CD4-positive, alpha-beta T cell treated with Interleukin-21 for 1 hour (primary cell): ENCODE measurements at regions not wholly inside any gene's neighbourhood (a gene's known extent, or its start where the extent isn't known, plus 50 kb on each side); places are given as distances from the start of the nearest gene placed in this dataset.
"Not testable (repeated sequence)": the region's sequence is repeated elsewhere in the genome, so short reads cannot be mapped to it uniquely, and the experiment has no call there.

Experiments used
- DNase-seq: peaks from one replicate; pipeline ENCODE4 v3.0.0-alpha.2; 2020

DNA sequence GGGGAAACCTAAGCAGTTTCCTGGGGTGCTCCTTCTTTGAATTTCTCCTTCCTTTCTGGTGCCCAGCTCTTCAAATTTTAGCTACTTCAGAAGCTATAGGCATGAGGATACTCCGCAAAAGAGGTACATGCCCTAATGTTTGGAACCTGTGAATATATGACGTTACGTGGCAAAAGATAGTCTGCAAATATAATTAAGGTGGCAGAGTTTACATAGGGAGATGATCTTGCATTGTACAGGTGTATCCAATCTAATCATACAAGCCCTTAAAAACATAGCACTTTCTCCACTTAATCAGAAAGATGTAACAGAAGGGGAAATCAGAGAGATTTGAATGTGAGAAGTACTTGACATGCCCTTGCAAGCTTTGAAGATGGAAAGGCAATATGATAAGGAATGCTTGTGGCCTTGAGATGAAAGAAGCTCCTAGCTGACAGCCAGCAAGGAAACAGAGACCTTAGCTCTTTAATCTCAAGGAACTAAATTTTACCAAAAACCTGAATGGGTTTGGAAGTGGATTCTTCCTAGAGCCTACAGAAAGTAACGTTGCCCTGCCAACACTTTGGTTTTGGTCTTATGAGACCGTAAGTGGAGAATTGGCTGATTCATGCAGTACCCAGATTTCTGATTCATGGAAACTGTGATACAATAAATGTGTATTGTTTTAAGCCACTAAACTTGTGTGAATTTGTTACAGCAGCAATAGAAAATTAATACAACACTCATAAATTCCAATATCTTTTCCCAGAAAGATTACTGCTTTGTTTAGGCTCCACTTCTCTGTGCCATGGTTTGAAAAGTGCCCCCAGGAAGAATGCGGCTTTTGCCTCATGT lies 268.4 kb downstream of the FAM170A start:
- no peak for DNase-seq

DNA sequence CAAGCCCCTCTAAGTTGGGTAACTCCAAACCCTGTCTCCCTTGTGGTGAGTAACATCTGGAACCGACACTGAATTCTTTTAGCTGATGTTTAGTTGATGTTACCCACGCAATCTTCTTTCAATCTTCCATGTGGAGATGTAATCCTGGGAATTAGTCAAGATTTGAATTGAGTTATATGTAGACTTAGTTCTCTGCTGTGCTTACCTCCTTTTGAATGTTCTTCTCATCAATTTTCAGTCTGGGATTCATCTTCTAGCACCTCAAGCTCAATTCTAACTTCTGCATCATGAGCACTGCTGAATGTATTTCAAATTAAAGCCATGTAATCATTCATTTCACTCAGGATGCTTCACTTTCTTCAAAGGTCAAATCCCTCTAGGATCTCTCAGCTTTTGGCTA lies 270.6 kb downstream of the FAM170A start:
- no peak for DNase-seq

DNA sequence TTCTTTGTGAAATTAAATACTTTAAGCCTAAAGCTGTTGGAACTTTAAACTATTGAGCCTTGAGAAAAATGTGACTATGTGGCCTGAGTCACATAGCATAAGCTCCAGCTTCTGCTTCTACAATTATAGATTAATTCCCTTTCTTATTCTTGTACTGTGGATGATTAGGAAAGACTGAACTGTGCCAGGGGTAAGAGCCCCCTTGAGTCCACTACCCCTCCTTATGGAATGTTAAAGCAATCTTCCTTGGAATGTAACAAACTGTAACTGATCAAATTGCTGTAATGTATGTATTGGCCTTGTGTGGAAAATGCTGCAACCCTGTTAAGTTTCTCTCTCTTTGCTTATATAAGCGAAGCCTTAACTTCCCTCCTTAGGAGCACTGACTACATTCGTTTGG lies 273.2 kb downstream of the FAM170A start:
- no peak for DNase-seq

DNA sequence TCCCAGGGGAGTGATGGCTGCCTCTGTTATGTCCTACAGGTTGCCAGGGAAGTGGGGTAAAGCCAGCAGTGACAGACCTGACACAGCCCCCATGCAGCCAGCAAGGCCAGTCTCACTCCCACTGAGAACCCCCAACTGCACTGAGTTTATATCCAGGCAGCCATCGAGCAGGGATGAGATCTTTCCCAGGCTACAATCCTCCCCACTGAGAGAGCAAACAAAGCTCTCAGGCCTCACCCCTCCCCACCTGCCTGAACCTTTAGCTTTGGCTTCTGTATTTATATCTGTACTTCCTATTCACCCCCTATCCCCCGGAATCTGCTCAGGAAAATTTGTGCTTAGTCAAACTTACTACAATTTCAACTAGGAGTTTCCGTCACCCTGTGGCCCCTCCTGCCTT lies 284.1 kb downstream of the FAM170A start:
- DNase-seq, result no peak

DNA sequence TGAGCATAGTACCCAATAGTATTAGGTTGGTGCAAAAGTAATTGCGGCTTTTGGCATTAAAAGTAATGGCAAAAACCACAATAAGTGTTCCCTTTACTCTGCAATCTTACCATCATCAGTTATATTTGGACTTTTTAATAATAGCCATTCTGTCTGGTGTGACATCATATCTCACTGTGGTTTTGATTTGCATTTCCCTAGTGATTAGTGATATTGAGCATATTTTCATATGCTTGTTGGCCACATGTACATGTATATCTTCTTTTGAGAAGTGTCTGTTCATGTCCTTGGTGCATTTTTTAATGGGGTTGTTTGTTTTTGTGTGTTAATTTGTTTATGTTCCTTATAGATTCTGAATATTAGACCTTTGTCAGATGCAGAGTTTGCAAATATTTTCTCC lies 289.9 kb downstream of the FAM170A start:
- DNase-seq, result no peak

DNA sequence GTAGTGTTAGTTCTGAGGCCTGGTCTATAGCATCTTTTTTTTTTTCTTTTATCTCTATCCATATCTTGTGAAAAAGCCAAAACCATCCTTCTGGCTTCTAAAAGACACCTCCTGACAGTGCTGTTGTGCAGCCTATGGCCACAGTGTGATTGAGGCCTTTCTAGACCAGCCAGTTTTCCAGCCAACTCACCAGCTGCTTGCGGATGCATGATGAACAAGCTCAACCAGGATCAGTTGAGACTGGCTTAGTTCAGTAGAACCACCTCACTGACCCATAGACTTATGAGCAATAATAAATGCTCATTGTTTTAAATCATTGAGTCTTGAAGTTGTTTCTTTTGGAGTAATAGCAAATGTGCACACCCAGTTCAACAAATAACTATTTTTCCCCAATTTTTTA lies 296.9 kb downstream of the FAM170A start:
- DNase-seq, result no peak

DNA sequence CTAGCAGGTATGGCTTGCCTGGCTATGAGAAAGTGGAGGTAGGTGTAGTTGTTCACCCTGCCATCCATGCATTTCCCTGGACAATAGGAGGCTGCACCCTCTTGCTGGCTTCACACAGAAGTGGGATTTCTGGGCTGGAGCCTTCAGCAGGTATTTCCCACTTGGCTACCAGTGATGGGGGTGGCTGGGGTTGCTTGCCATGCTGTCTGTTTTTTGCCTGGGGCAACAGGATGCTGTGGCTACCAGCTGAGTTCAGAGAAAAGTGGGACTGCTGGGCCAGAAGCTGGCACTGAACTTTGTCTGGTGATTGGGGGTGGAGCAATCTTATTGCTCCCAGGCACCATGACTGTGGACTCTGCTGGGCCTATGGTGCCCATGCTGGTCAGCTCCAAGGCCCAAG lies 299.6 kb downstream of the FAM170A start:
- no peak for DNase-seq

DNA sequence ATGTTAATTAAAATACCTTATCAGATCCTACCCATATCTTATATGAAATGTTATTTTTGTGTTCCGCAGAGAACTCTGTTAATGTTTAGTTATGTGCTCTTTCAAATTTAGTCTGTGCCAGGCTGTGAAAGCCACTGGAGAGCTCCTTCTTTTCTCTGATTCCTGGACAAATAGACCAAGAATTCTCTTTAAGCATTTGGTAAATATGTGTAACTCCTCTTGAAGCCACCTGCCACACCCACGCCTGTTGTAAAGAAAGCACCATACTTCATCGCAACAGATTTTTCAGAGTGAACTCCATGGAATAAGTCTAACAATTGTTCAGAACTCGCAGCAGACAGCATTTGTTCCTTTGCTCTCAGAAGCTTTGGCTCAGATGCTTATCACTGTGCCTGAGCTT lies 301.1 kb downstream of the FAM170A start:
- no peak for DNase-seq

DNA sequence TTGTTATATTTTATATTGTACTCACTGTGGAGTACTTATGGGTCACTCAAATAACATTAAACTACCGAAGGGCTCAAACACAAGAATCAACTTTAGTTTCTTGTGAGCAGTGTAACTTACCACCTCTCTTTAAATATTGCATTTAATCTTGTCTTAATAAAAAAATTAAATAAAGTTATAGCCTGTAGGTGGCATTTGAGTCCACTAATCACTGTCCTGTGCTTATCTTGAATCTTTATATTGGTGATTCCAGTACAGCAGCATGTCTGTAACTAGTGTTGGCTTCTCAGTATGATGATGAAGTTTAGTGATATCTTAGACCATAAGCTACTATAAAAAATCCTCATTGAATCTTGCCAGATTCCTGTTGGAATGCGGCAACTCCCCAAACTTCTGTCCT lies 313.8 kb downstream of the FAM170A start:
- DNase-seq, result no peak

DNA sequence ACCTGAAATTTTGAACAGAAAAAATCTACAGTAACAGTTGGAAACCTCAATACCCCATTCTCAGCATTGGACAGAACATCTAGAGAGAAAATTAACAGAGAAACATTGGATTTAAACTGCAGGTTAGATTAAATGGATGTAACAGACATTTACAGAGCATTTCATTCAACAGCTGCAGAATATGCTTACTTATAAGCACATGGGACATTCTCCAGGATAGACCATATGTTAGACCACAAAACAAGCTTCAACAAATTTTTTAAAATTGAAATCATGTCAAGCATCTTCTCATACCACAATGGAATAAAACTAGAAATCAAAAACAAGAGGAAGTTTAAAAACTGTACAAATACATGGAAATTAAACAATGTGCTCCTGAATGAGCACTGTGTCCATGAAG lies 316.3 kb downstream of the FAM170A start:
- DNase-seq, result no peak

DNA sequence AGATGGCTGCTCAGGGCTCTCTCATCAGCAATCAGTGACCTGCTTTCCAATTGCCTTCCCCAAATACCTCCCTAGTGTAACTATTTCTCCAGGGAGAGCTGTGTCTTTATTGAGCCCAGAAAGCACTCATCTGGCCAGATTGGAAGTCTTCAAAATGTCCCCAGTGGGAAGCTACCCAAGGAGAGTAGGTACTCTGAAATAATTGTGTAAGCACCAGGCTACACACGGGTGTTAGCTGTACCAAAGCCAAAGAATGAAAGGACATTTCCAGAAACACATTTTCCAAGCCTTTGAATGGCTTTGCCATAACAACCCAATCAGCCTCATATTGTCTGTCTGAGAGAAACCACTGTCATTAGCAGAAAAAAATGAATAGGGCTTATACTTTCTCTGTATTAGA lies 318.8 kb downstream of the FAM170A start:
- DNase-seq, result no peak

DNA sequence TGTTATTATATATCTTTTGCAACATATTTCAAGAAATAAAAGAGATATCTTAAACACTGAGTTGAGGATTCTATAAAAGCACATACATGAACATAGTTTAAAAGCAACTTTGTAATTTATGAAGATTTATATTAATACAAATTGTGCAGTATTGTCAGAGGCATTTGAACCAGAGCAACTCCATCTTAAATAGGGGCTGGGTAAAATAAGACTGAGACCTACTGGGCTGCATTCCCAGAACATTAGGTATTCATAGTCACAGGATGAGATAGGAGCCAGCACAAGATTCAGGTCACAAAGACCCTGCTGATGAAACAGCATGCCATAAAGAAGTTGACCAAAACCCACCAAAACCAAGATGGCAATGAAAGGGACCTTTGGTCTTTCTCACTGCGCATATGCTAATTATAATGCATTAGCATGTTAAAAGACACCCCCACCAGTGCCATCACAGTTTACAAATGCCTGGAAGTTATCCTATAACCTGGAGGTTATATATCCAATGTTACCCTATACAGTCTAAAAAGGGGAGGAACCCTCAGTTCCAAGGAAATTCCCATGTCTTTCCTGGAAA lies 320.2 kb downstream of the FAM170A start:
- DNase-seq, result no peak

DNA sequence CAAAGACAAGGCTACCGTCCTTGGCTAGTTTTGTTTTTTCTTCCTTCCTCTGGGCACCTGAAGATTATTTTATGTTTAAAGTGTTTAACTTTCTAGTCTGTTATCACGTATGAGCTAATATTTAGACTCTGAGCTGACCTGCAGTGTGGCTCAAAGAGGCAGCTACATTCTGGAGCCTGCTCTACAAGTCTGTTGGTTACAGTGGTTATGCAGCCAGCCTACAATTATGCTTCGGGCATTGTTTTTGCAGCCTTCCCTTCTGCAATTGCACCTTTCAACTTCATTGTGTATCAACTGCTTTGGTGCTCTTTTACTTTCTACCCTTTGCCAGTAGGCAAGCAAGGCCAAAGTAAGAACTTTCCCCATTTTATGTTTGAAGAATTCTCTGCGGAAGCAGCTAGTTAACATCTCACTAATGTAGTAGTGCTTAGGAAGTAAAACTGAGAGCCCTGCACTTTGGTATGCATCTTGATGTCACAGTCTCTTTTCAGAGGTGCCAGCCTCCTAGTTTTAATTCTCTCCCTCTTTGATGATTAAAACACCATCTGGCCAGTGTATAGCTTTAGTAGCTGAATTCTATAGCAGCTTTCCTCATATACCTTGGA lies 322.1 kb downstream of the FAM170A start:
- no peak for DNase-seq

DNA sequence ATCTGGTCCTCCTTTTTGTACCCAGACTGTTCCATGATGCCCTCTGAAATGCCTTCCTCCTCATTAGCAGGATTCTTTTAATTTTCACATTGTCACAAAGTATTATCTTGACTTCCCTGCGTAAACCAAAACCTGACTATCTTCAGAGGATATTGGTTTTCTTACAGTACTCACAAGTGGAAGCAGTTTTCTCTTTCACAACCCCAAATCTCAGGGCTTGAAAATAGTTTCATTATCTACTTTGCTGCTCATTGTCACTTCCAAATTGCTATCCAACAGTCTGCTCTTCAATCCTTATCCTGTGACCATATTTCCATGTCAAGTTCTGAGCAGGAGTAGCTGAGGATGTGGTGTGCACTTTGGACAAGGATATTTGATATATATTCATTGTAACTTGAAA lies 324.1 kb downstream of the FAM170A start:
- DNase-seq, result no peak

DNA sequence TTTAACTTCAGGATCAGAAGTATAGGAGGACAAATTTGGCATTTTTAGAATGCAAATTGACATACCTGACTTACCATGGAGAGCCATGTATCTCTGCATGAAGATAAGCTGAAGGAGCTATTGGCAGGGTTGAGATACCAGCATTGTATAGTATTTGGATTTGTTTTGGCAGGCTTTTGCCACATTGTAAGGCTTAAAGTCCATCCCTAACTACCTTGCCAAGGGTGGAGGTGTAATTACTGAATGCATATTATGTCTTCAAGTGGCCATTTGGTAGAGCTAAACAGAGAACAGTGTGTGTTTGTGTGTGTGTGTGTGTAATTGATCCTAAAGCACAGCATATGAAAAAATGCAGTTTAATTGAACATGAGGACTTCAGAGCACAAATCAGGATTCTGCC lies 324.7 kb downstream of the FAM170A start:
- no peak for DNase-seq

DNA sequence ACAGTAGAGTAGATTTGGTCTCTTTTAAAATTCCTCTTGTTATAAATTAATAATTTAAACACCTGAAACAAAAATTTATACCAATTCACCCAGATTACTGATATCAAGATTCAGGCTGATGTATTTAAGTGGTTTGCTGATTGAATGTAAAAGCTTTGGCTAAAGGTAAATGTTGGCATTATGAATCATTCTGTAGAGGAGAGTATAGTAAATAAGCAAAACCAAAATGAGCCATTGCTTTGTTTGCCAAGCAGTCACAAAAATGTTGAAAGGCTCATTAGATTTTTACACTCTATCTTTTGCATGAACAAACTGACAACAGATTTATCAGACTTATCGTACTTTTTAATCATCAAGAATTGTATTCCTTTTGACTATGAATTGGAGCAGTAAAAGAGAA lies 332.6 kb downstream of the FAM170A start:
- no peak for DNase-seq

DNA sequence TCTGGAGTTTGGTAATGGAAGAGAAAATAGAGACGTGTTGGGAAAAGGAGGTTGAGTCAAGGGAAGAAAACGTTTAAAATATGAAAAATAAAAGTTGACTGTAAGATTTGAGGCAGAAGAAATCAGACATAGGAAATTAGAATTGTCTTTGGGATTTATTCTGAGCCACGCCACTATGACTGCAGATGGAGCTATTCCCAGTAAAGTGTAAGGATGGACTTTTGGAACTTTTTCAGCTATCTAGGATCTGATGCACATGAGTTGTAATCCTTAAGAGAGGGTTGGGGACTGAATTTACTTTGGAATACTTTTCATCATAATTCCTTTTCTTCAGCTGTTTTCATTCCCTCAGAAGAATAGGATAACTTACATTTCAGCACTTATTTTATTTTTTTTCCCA lies 336.7 kb downstream of the FAM170A start:
- DNase-seq, result no peak

DNA sequence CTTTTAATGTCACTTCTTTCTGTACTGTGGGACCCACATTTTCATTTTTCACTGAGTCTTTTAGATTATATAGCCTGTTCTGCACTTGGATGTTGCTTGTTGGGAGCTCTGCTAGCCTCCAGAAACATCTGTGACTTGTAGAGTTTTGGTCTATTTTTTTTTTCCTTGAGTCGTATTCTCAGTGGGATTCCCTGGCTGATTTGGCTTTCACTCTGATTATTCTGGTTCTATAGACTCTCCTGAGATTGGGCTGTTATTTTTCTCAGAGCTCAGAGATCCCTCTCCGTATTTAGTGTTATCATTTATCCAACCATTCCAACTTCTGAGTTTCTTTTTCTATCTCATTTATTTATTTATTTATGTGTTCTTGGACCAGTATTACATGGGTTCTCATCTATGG lies 339.3 kb downstream of the FAM170A start:
- no peak for DNase-seq

DNA sequence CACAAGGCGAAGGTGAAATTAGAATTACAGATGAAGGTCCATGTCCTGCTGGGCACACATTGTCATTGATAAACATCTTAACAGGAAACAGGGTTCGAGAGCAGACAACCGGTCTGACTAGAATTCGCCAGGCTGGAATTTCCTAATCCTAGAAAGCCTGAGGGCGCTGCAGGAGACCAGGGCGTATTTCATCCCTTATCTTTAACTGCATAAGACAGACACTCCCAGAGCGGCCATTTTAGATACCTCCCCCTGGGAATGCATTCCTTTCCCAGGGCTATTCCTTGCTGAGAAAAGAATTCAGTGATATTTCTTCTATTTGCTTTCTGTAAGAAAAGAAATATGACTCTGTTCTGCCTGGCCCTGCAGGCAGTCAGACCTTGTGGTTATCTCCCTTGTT lies 357.7 kb downstream of the FAM170A start:
- not testable (repeated sequence) for DNase-seq

DNA sequence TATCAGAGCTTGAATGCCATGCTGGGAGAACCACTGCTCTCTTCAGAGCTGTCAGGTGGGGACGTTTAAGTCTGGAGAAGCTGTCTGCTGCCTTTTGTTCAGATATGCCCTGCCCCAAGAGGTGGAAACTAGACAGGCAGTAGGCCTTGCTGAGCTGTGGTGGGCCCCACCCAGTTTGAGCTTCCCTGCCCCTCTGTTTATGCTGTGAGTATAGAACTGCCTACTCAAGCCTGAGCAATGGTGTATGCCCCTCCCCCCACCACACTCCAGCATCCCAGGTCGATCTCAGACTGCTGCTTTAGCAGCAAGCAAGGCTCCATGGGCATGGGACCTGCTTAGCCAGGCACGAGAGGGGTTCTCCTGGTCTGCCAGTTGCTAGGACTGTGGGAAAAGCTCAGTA lies 362.3 kb downstream of the FAM170A start:
- no peak for DNase-seq

DNA sequence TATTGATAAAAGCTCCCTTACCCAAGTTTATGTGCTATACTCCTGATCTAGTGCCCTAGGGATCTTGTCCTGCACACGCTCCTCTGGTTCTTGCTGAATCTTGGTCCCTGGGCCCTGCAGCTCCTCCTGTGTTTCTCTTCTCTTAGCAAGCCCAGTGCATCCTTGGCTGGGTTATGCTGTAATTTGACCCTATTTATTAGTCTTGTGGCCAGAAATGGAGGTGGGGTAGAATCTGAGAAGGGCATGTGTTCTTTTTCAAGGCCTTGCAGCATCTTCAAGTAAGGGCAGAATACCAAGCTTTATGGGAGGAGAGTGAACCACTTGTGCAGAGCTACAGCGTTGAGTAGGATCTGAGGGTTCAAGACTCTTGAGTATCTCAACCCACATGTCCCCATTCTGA lies 366.8 kb downstream of the FAM170A start:
- DNase-seq, result no peak

DNA sequence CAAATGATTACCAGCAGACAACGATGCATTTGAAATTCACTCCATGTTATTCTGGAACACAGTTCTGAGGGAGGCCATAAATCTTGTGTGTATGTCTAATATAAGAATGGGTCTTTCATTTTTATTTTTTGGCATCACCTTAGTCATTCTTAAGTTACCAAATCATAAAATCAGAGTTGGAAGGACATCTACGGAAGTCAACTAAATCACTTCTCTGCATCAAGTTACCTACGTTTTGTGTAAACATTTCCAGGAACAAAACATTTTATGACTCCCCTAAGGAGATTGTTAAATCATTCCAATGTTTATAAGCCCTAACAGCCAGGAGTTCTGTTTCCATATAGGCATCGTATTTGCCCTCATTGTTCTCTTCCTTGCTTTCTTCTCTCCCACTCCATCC lies 378.2 kb downstream of the FAM170A start:
- no peak for DNase-seq

DNA sequence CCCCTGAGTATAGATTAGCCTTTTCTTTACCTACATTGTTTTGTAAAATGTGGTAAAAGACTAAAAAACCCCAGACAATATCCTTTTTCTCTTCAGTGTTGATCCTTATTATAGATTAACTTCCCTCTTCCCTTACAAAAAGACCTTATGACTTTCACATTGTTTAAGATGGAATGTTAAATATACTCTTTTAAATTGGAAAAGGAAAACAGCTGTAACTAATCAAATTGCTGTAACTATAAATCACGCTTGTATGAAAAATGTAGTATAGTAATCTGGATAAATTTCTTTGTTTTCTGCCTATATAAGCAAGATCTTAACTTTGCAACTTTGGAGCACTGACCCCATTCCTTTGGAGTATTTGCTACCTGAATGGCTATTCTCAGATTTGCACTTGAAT lies 383.1 kb downstream of the FAM170A start:
- DNase-seq, result no peak

DNA sequence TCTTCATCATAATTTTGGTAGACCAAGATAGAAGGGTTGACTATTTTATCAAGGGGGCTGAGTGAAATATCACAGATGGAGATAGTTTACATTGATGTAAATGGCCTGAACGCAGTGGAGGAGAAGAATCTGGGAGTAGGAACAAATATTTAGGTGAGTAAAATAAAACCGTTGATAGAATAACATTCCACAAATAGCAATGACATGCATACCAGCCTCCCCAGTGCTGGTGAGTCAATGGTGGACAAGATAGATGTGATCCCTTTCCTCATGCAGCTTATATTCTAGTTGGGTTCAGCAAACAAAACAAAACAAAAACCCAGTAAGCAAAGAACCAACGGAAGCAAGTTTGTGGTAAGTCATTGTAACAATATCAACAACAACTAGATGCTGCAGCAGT lies 385.2 kb downstream of the FAM170A start:
- DNase-seq, result no peak
